22Rv1 (cell line): ENCODE measurements at regions not wholly inside any gene's neighbourhood (a gene's known extent, or its start where the extent isn't known, plus 50 kb on each side); places are given as distances from the start of the nearest gene placed in this dataset.

Experiments used
- CTCF ChIP-seq: fragments of 450-650 bp; IDR thresholded peaks from 2 replicates; pipeline ENCODE4 v1.5.1; 2017; ENCODE audit warnings: mild to moderate bottlenecking
- ZFX ChIP-seq: fragments of 450-650 bp; IDR thresholded peaks from 2 replicates; pipeline ENCODE4 v1.6.1; 2017; ENCODE audit warnings: antibody characterized with exemption, borderline replicate concordance

DNA sequence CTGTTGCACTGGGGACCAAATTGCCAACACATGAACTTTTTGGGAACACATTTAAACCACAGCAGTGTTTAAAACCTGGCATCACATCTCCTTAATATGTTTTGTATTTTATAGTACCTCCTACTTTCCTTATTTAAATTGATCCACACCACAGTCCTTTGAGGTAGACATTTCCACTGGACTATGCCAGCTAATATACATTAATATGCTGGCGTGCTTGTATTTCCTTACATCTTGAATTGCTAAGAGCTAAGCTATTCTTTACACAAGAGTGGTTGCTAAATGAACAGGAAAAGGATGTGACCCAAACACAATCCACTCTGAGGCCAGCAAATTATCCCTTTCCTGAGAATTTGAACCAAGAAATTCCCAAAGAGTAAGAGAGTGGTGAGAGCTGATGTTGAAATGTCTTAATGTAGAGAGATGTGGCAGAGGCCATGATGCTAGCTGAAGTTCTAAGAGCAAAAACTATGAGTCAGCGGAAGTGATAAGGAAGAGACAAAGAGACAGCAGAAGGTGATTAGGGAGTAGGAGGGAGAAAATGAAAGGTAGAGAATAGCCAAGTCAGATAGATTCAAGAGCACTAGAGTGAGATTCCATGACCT is 131.2 kb downstream of the CD47 start:
- TF ChIP-seq CTCF (no peak), ZFX (no peak)
